Body of pancreas (tissue), 4 donors: ENCODE measurements at regions not wholly inside any gene's neighbourhood (a gene's known extent, or its start where the extent isn't known, plus 50 kb on each side); places are given as distances from the start of the nearest gene placed in this dataset.

Experiments used
- CTCF ChIP-seq, 7 experiments: fragments of 450-650 bp in 4 of 7; fragments of 200-600 bp in 3 of 7; sonication (generic) in 3 of 7; IDR thresholded peaks; one replicate each; pipeline ENCODE4 v1.5.1; 2016 to 2019; ENCODE audit warnings: antibody characterized with exemption in 7 of 7
- POLR2A ChIP-seq, 3 donors: fragments of 450-650 bp; IDR thresholded peaks; one replicate each; pipeline ENCODE4 v1.6.1; 2016; ENCODE audit warnings: antibody characterized with exemption in 3 of 3, mild to moderate bottlenecking in 2 of 3

- no peak for TF ChIP-seq CTCF (IDR thresholded peaks at IDR 0.05)
- no peak for TF ChIP-seq POLR2A (IDR thresholded peaks at IDR 0.05)
Observed at GRCh38 chr14:100440758-100441203, 117.6 kb downstream of the SLC25A47 start.
